Bronchial epithelial cell (primary cell): ENCODE measurements at regions not wholly inside any gene's neighbourhood (a gene's known extent, or its start where the extent isn't known, plus 50 kb on each side); places are given as distances from the start of the nearest gene placed in this dataset.

Source experiments
- DNase-seq: peaks from one replicate; pipeline ENCODE4 v3.0.0-alpha.2; 2010; ENCODE audit warnings: low read depth
- FAIRE-seq: peaks from 2 replicates; lab custom pipeline; 2011; peaks lifted over from hg19 to GRCh38; lab: Jason Lieb, UNC
- H3K27me3 ChIP-seq: 2 replicates; pipeline ENCODE4 v1.5.1; 2011; ENCODE audit warnings: low read length; ENCODE audit not compliant: control insufficient read depth, insufficient read depth
- H3K36me3 ChIP-seq: 2 replicates; pipeline ENCODE4 v1.5.1; 2011; ENCODE audit warnings: low read length; ENCODE audit not compliant: control insufficient read depth, insufficient read depth
- H3K4me3 ChIP-seq: 2 replicates; pipeline ENCODE4 v1.5.1; 2011; ENCODE audit warnings: mild to moderate bottlenecking, low read depth, low read length, control low read depth
- TF ChIP-seq, protein P1 (sequence below): IDR thresholded peaks from 2 replicates; pipeline ENCODE4 v1.5.1; 2011; ENCODE audit warnings: mild to moderate bottlenecking, moderate library complexity, low read length, control low read depth, inconsistent platforms; ENCODE audit not compliant: insufficient read depth, severe bottlenecking

DNA sequence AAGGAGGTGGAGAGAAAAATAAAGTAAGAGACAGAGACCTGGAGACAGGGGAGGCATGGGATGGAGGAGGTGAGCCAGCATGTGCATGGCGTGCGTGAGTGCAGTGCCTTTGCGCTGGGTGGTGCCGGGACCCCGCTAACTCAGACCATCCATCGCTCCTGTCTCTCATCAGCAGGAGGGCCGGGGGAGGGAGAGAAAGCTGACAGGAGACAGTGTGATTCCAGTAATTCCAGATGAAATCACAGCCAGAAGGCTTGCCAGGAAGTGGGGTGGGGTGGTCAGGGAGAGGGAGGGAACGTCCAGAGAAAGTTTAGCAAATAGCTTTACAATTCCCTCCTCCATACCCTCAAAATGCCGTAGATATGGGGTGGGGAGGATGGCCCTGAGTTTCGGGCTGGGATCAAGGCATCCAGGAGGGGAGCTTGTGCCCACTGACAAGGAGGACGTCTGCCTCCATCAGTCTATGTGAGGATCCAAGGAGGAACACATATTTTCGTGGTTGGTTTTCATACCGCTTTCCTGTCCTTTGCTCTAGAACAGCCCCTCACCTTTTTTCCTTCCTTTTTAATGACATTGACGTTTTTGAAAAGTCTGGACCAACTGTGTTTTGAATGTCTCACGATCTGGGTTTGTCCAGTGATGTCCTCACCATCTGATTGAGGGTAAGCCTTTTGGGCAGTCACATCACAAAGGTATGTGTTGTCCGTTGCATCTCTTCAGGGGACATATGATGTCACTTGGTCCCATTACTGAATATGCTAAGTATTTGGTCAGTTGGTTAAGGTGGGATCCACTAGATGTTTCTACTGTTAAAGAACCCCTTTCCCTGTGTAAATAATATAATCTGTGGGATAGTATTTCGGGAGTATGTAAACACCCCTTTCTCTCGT, 567.3 kb downstream of the MIAT start:
- DNase-seq (no peak), FAIRE-seq (no peak)
- H3K36me3 ChIP-seq: no peaks in the 10 kb centered on the region
- H3K27me3 ChIP-seq: no peaks in the 10 kb centered on the region
- TF ChIP-seq, protein P1, sequence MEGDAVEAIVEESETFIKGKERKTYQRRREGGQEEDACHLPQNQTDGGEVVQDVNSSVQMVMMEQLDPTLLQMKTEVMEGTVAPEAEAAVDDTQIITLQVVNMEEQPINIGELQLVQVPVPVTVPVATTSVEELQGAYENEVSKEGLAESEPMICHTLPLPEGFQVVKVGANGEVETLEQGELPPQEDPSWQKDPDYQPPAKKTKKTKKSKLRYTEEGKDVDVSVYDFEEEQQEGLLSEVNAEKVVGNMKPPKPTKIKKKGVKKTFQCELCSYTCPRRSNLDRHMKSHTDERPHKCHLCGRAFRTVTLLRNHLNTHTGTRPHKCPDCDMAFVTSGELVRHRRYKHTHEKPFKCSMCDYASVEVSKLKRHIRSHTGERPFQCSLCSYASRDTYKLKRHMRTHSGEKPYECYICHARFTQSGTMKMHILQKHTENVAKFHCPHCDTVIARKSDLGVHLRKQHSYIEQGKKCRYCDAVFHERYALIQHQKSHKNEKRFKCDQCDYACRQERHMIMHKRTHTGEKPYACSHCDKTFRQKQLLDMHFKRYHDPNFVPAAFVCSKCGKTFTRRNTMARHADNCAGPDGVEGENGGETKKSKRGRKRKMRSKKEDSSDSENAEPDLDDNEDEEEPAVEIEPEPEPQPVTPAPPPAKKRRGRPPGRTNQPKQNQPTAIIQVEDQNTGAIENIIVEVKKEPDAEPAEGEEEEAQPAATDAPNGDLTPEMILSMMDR: no peak
- no peak overlapping the region for H3K4me3 ChIP-seq

DNA sequence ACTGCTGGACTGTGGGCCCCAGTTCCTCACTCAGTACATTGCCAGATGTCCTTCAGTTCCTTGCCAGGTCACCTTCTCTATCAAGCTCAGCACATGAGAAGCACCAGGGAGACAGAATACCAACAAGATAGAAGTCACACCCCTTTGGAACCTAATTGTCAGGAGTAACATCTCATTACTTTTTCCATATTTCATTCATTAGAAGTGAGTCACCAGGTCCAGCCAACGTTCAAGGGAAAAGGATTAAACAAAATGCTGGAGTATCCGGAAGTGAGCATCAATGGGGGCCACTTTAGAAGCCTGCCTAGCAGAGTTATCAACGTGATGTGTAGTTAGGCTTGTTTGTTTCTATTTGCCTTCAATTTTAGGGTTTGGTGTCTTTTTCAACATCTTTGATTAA, 569.3 kb downstream of the MIAT start:
- DNase-seq (no peak), FAIRE-seq (peak; percentile 81)
- Histone ChIP-seq H3K36me3 (no peaks in the 10 kb centered on the region), H3K27me3 (no peaks in the 10 kb centered on the region), H3K4me3 (no peak overlapping the region)
- TF ChIP-seq, protein P1: no peak

DNA sequence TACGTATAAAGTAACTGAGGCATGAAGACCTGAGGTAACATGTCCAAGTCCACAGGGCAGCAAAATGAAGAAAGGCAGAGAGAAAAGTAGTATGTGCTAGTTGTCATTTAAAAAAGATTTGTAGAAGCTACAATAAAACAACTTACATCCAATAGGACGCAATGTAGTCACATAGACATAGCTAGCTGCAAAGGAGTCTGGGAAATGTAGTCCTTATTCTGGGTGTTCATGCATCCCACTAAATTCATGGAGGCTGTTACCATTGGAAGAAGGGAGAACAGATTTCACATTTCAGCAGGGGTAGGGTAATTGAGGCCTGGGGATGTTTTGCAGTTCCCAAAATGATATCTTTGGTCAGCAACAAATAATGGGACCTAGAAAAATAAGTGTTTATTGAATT, 571.4 kb downstream of the MIAT start:
- Histone ChIP-seq H3K27me3 (peaks cover 2% of the 10 kb centered on the region), H3K4me3 (no peak overlapping the region), H3K36me3 (no peaks in the 10 kb centered on the region)
- TF ChIP-seq, protein P1: no peak
- FAIRE-seq (no peak), DNase-seq (peak; percentile 29)

DNA sequence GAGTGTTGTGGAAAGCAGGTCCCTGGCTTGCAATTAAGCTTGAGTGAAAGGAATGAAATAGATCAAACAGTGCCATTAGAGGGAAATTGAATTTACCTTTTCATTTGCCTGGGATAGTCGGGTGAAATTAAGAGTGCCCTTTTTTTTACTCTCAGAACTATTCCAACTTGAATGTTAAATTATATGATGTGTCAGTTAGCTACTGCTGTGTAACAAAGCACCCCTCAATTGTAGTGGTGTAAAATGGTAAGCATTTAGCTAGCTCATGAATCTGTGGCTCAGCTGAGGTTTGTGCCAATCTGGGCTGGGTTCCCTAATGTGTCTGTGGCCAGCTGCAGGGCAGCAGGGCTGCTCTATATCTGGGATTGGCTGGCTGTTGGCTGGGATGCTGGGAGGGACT, 571.4 kb downstream of the MN1 start:
- no peak for DNase-seq
- TF ChIP-seq, protein P1: no peak
- Histone ChIP-seq H3K4me3 (no peak overlapping the region), H3K36me3 (no peaks in the 10 kb centered on the region), H3K27me3 (peaks cover 2% of the 10 kb centered on the region)
- no peak for FAIRE-seq

DNA sequence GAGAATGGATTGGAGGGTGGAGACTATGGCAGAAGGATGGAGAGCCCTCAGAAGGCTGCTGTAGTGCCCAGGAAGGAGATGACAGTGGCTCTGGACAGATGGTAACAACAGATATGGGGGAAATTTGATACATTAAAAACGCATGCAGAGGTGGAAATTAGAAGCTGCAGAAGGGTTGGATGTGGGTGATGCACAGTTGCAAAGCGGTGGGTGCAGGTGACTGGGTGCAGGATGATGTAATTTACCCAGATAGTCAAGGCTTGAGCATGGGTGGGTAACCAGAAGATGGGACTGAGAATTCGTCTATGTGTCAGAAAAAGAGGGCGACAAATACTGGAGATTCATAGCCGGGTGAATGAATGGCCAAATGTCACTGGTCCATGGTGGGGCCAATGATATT, 570.3 kb downstream of the MN1 start:
- TF ChIP-seq, protein P1: no peak
- FAIRE-seq (no peak), DNase-seq (no peak)
- H3K36me3 ChIP-seq: no peaks in the 10 kb centered on the region
- H3K27me3 ChIP-seq: peaks cover 2% of the 10 kb centered on the region
- H3K4me3 ChIP-seq: no peak overlapping the region

DNA sequence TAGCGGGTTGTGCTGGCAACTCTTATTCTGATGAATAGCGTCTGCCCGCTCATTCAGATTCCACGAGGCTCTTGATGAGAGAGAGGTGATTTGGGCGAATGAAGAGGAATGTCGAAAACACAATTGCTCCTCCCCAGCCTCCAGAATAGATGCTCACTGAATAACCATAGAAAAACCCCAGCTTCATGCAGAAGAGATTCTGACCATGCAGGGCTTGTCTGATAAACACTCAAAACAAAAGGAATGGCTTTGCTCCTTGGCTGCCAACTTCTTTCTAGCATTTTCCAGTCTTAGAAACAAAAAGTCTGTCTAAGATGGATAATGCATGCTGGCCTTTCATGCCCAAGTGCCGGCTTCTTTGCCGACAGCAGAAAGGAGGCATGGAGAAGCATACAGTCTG, 569.5 kb downstream of the MN1 start:
- no peak for FAIRE-seq
- TF ChIP-seq, protein P1: no peak
- Histone ChIP-seq H3K4me3 (no peak overlapping the region), H3K27me3 (peaks cover 2% of the 10 kb centered on the region), H3K36me3 (no peaks in the 10 kb centered on the region)
- no peak for DNase-seq
